Suprapubic skin (tissue), 4 donors: ENCODE measurements at regions not wholly inside any gene's neighbourhood (a gene's known extent, or its start where the extent isn't known, plus 50 kb on each side); places are given as distances from the start of the nearest gene placed in this dataset.

Experiments
- DNase-seq, 2 donors: peaks; one replicate each; pipeline ENCODE4 v3.0.0-alpha.2; 2019; ENCODE audit warnings: low spot score in 2 of 2
- H3K27ac ChIP-seq: fragments of 200-600 bp; sonication (generic); one replicate; pipeline ENCODE4 v1.5.1; 2019
- H3K27me3 ChIP-seq: fragments of 200-600 bp; sonication (generic); one replicate; pipeline ENCODE4 v1.5.1; 2019
- H3K36me3 ChIP-seq: fragments of 200-600 bp; sonication (generic); one replicate; pipeline ENCODE4 v1.5.1; 2019
- H3K4me1 ChIP-seq: fragments of 200-600 bp; sonication (generic); one replicate; pipeline ENCODE4 v1.5.1; 2019
- H3K4me3 ChIP-seq: fragments of 200-600 bp; sonication (generic); one replicate; pipeline ENCODE4 v1.5.1; 2019; ENCODE audit warnings: mild to moderate bottlenecking
- H3K9me3 ChIP-seq: fragments of 200-600 bp; sonication (generic); one replicate; pipeline ENCODE4 v1.5.1; 2019
- EP300 ChIP-seq: sonication (generic); formaldehyde crosslinking; IDR thresholded peaks from one replicate; pipeline ENCODE4 v1.6.1; 2017; ENCODE audit warnings: antibody characterized with exemption
- POLR2A ChIP-seq, 2 donors: fragments of 450-650 bp; IDR thresholded peaks; one replicate each; pipeline ENCODE4 v1.6.1; 2017; ENCODE audit warnings: antibody characterized with exemption in 2 of 2, mild to moderate bottlenecking in 2 of 2, moderate library complexity in 2 of 2
- POLR2AphosphoS5 ChIP-seq, 3 donors: sonication (generic); formaldehyde crosslinking; IDR thresholded peaks; one replicate each; pipeline ENCODE4 v1.6.1; 2017; ENCODE audit warnings: antibody characterized with exemption in 3 of 3
- WGBS: methylation state at CpG from one replicate; pipeline ENCODE4 v1.1.5; 2018; 5-methylcytosine and 5-hydroxymethylcytosine counted together
- TF ChIP-seq, protein P1 (sequence below), 2 donors: fragments of 200-600 bp in 1 of 2; fragments of 450-650 bp in 1 of 2; sonication (generic) in 1 of 2; IDR thresholded peaks; one replicate each; pipeline ENCODE4 v1.5.1; 2016 to 2019; ENCODE audit warnings: antibody characterized with exemption in 2 of 2, mild to moderate bottlenecking in 1 of 2, moderate library complexity in 1 of 2

GRCh38 chr12:105936496-105936895 is 202.3 kb downstream of the NUAK1 start:
- no peaks in the 10 kb centered on the region for H3K9me3 ChIP-seq
- peaks cover 57% of the 10 kb centered on the region for H3K4me1 ChIP-seq
- H3K4me3 ChIP-seq: no peak overlapping the region
- DNase-seq: no peak
- TF ChIP-seq POLR2AphosphoS5 (IDR thresholded peaks at IDR 0.05) (no peak), POLR2A (IDR thresholded peaks at IDR 0.05) (no peak), EP300 (no peak)
- TF ChIP-seq, protein P1, sequence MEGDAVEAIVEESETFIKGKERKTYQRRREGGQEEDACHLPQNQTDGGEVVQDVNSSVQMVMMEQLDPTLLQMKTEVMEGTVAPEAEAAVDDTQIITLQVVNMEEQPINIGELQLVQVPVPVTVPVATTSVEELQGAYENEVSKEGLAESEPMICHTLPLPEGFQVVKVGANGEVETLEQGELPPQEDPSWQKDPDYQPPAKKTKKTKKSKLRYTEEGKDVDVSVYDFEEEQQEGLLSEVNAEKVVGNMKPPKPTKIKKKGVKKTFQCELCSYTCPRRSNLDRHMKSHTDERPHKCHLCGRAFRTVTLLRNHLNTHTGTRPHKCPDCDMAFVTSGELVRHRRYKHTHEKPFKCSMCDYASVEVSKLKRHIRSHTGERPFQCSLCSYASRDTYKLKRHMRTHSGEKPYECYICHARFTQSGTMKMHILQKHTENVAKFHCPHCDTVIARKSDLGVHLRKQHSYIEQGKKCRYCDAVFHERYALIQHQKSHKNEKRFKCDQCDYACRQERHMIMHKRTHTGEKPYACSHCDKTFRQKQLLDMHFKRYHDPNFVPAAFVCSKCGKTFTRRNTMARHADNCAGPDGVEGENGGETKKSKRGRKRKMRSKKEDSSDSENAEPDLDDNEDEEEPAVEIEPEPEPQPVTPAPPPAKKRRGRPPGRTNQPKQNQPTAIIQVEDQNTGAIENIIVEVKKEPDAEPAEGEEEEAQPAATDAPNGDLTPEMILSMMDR (IDR thresholded peaks at IDR 0.05): no peak
- WGBS: no CpG with 5 or more reads among the region's 1 CpG
- H3K27me3 ChIP-seq: no peaks in the 10 kb centered on the region
- no peak overlapping the region for H3K27ac ChIP-seq
- no peaks in the 10 kb centered on the region for H3K36me3 ChIP-seq

DNA sequence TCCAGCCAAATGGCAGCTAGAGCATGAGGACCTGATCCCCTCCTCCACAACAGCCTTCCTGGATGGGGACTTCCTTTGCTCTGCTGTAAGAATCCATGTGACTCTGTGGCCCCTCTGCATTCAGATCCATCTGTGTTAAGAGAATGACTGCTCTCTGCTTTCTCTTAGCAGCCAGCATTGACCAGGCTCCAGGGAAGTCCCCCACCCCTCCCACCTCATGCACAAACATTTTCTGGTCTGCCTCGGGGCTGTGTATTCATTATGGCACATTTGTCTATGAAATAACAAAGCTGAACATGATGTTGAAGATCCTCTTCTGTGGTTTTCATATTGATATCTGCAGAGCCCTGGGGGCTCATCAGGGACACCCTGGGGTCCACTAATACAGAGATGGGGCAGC is 201.7 kb downstream of the NUAK1 start:
- Histone ChIP-seq H3K4me1 (peaks cover 54% of the 10 kb centered on the region), H3K36me3 (no peaks in the 10 kb centered on the region), H3K4me3 (no peak overlapping the region), H3K9me3 (no peaks in the 10 kb centered on the region), H3K27ac (no peak overlapping the region), H3K27me3 (no peaks in the 10 kb centered on the region)
- no peak for TF ChIP-seq EP300
- no peak for TF ChIP-seq POLR2A (IDR thresholded peaks at IDR 0.05)
- TF ChIP-seq POLR2AphosphoS5 (IDR thresholded peaks at IDR 0.05): no peak
- TF ChIP-seq, protein P1 (IDR thresholded peaks at IDR 0.05): no peak
- DNase-seq: no peak
- 38% methylated on average over 1 of the region's 1 CpG for WGBS

- DNase-seq: no peak
- H3K27ac ChIP-seq: no peak overlapping the region
- H3K9me3 ChIP-seq: no peaks in the 10 kb centered on the region
Measured at GRCh38 chr12:105939181-105939721, 199.5 kb downstream of the NUAK1 start.

DNA sequence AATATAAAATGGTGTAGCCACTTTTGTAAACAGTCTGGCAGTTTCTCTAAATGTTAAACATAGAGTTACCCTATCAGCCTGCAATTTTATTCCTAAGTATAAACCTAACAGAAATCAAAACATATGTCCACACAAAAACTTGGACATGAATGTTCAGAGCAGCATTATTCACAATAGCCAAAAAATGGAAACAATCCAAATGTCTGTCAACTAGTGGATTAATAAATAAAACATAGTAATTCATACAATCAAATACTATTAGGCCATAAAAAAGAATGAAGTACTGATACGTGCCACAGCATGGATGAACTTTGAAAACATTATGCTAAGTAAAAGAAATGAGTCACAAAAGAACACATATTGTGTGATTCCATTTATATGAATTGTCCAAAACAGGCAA is 196.5 kb downstream of the NUAK1 start:
- Histone ChIP-seq H3K27ac (no peak overlapping the region), H3K27me3 (no peaks in the 10 kb centered on the region)
- 50% methylated on average over 1 of the region's 1 CpG for WGBS

More at GRCh38 chr12:105939181-105939721, 199.5 kb downstream of the NUAK1 start:
- Histone ChIP-seq H3K4me1 (peaks cover 32% of the 10 kb centered on the region), H3K36me3 (no peaks in the 10 kb centered on the region), H3K4me3 (no peak overlapping the region), H3K27me3 (no peaks in the 10 kb centered on the region)
- 60% methylated on average over 3 of the region's 3 CpGs for WGBS
- TF ChIP-seq POLR2AphosphoS5 (IDR thresholded peaks at IDR 0.05): no peak
- TF ChIP-seq, protein P1 (IDR thresholded peaks at IDR 0.05): no peak
- no peak for TF ChIP-seq EP300
- no peak for TF ChIP-seq POLR2A (IDR thresholded peaks at IDR 0.05)

GRCh38 chr12:105943525-105943924 is 195.2 kb downstream of the NUAK1 start:
- Histone ChIP-seq H3K27me3 (no peaks in the 10 kb centered on the region), H3K9me3 (no peaks in the 10 kb centered on the region), H3K4me3 (no peak overlapping the region), H3K4me1 (peaks cover 6% of the 10 kb centered on the region), H3K36me3 (no peaks in the 10 kb centered on the region), H3K27ac (no peak overlapping the region)
- 100% methylated on average over 1 of the region's 1 CpG for WGBS
- no peak for DNase-seq
- TF ChIP-seq, protein P1 (IDR thresholded peaks at IDR 0.05): no peak
- TF ChIP-seq POLR2AphosphoS5 (IDR thresholded peaks at IDR 0.05): no peak
- TF ChIP-seq EP300: no peak

More for the DNA sequence above, 196.5 kb downstream of the NUAK1 start:
- TF ChIP-seq POLR2A (IDR thresholded peaks at IDR 0.05) (no peak), EP300 (no peak), POLR2AphosphoS5 (IDR thresholded peaks at IDR 0.05) (no peak)
- TF ChIP-seq, protein P1 (IDR thresholded peaks at IDR 0.05): no peak
- DNase-seq: no peak
- H3K36me3 ChIP-seq: no peaks in the 10 kb centered on the region
- H3K9me3 ChIP-seq: no peaks in the 10 kb centered on the region
- no peak overlapping the region for H3K4me3 ChIP-seq
- H3K4me1 ChIP-seq: peaks cover 6% of the 10 kb centered on the region
